Right atrium auricular region (tissue), 2 donors: ENCODE measurements at regions not wholly inside any gene's neighbourhood (a gene's known extent, or its start where the extent isn't known, plus 50 kb on each side); places are given as distances from the start of the nearest gene placed in this dataset.

Experiments
- DNase-seq: peaks from one replicate; pipeline ENCODE4 v3.0.0-alpha.2; 2019; ENCODE audit warnings: low spot score
- H3K27ac ChIP-seq, 2 donors: fragments of 200-600 bp; sonication (generic); 1 replicate in 1 of 2; 2 replicates in 1 of 2; pipeline ENCODE4 v1.5.1; 2016 to 2019
- H3K27me3 ChIP-seq, 2 donors: fragments of 200-600 bp; sonication (generic); one replicate each; pipeline versions ENCODE4 v1.5.1 to v1.6.0; 2017 to 2019
- H3K36me3 ChIP-seq: fragments of 200-600 bp; sonication (generic); one replicate; pipeline ENCODE4 v1.5.1; 2016
- H3K4me1 ChIP-seq, 2 donors: fragments of 200-600 bp; sonication (generic); one replicate each; pipeline versions ENCODE4 v1.5.1 to v1.6.0; 2017 to 2019
- H3K4me3 ChIP-seq, 2 donors: fragments of 200-600 bp; sonication (generic); 1 replicate in 1 of 2; 2 replicates in 1 of 2; pipeline ENCODE4 v1.5.1; 2017 to 2019; ENCODE audit warnings: mild to moderate bottlenecking in 1 of 2, moderate library complexity in 1 of 2
- H3K9me3 ChIP-seq, 2 donors: fragments of 200-600 bp; sonication (generic); one replicate each; pipeline ENCODE4 v1.5.1; 2019
- CTCF ChIP-seq, 2 donors: fragments of 200-600 bp; sonication (generic); IDR thresholded peaks; one replicate each; pipeline ENCODE4 v1.5.1; 2019; ENCODE audit warnings: antibody characterized with exemption in 2 of 2

- no peak for TF ChIP-seq CTCF (IDR thresholded peaks at IDR 0.05)
- no peaks in the 10 kb centered on the region for H3K4me1 ChIP-seq
- no peak overlapping the region for H3K27ac ChIP-seq
- H3K4me3 ChIP-seq: no peak overlapping the region
- no peak for DNase-seq
- no peaks in the 10 kb centered on the region for H3K27me3 ChIP-seq
- no peaks in the 10 kb centered on the region for H3K36me3 ChIP-seq
- H3K9me3 ChIP-seq: no peaks in the 10 kb centered on the region
Observed at GRCh38 chr16:35399133-35399532, 1939.7 kb downstream of the TP53TG3F start.

GRCh38 chr16:35404273-35404672 lies 1944.9 kb downstream of the TP53TG3F start:
- no peaks in the 10 kb centered on the region for H3K27me3 ChIP-seq
- no peak overlapping the region for H3K27ac ChIP-seq
- H3K4me3 ChIP-seq: no peak overlapping the region
- no peak for TF ChIP-seq CTCF (IDR thresholded peaks at IDR 0.05)
- H3K4me1 ChIP-seq: no peaks in the 10 kb centered on the region
- H3K36me3 ChIP-seq: no peaks in the 10 kb centered on the region
- no peak for DNase-seq
- H3K9me3 ChIP-seq: no peaks in the 10 kb centered on the region

- no peak for DNase-seq
- Histone ChIP-seq H3K27ac (no peak overlapping the region), H3K4me1 (no peaks in the 10 kb centered on the region), H3K27me3 (no peaks in the 10 kb centered on the region), H3K9me3 (no peaks in the 10 kb centered on the region), H3K36me3 (no peaks in the 10 kb centered on the region), H3K4me3 (no peak overlapping the region)
- no peak for TF ChIP-seq CTCF (IDR thresholded peaks at IDR 0.05)
Observed at GRCh38 chr16:35405526-35405925, 1946.1 kb downstream of the TP53TG3F start.

DNA sequence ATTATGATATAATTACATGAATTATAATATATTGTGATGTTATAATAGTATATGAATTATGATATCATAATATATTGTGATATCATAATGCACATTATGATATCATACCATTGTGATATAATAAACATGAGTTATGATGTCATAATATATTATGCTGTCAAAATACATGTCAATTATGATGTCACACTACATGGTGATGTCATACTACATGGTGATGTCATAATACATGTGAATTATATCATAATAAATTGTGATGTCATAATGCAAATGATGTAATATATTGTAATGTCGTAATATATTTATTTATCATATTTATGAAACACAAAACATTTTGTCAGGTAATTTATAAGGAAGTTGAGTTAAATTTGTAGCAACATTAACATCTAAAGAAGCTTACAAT lies 1950.1 kb downstream of the TP53TG3F start:
- no peak for DNase-seq
- TF ChIP-seq CTCF (IDR thresholded peaks at IDR 0.05): no peak

DNA sequence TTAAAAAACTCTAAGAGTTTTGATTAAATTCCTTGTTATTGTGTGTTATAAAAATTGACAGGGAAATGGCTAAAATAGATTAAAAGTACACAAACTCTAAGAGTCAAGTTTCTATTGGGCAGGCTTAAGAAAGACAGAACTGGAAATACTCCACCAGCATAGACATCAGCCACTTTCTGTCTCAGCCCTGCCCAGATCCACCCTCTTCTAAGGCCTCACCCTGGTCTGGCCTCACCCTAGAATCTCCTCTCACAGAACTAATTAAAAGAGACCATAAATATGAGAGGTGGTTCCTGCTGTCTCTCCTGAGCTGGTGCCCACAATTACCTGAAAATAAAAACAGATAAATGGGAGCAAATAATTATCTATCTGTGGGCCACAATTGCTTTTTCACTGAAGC lies 1951.0 kb downstream of the TP53TG3F start:
- H3K4me3 ChIP-seq: no peak overlapping the region
- H3K27me3 ChIP-seq: no peaks in the 10 kb centered on the region
- H3K27ac ChIP-seq: no peak overlapping the region
- no peak for TF ChIP-seq CTCF (IDR thresholded peaks at IDR 0.05)
- DNase-seq: no peak
- no peaks in the 10 kb centered on the region for H3K9me3 ChIP-seq
- no peaks in the 10 kb centered on the region for H3K4me1 ChIP-seq
- no peaks in the 10 kb centered on the region for H3K36me3 ChIP-seq

More for the DNA sequence above, 1950.1 kb downstream of the TP53TG3F start:
- Histone ChIP-seq H3K9me3 (no peaks in the 10 kb centered on the region), H3K4me1 (no peaks in the 10 kb centered on the region), H3K27ac (no peak overlapping the region), H3K27me3 (no peaks in the 10 kb centered on the region), H3K36me3 (no peaks in the 10 kb centered on the region), H3K4me3 (no peak overlapping the region)

DNA sequence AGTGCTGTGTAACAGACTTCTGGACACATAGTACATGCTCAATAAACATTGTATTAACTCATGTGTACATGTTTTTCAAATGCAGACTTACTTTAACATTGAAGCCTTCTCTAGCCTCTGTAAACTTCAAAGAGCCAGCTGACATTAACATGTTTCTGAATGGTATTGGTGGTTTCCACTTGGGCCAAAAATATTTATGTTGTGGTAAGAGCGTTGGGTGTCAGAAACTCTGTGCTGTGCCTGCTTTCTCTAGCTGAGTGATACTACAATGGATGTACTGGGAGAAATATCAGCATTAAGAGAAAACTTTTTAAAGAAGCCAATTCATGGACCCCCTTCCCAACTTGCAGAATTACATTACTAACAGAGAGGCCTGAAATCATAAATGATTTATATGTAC lies 1951.7 kb downstream of the TP53TG3F start:
- H3K4me1 ChIP-seq: no peaks in the 10 kb centered on the region
- H3K4me3 ChIP-seq: no peak overlapping the region
- no peak for TF ChIP-seq CTCF (IDR thresholded peaks at IDR 0.05)
- no peaks in the 10 kb centered on the region for H3K9me3 ChIP-seq
- H3K36me3 ChIP-seq: no peaks in the 10 kb centered on the region
- no peak for DNase-seq
- H3K27me3 ChIP-seq: no peaks in the 10 kb centered on the region
- H3K27ac ChIP-seq: no peak overlapping the region
